Hepatocyte (in vitro differentiated cells): ENCODE measurements at regions not wholly inside any gene's neighbourhood (a gene's known extent, or its start where the extent isn't known, plus 50 kb on each side); places are given as distances from the start of the nearest gene placed in this dataset.

Experiments
- CTCF ChIP-seq: fragments of 200-600 bp; sonication (generic); IDR thresholded peaks from 2 replicates; pipeline ENCODE4 v1.5.1; 2016; ENCODE audit warnings: antibody characterized with exemption, mild to moderate bottlenecking; ENCODE audit not compliant: poor library complexity
- EZH2 ChIP-seq: fragments of 200-600 bp; sonication (generic); IDR thresholded peaks from 2 replicates; pipeline ENCODE4 v1.6.1; 2016; ENCODE audit warnings: antibody characterized with exemption, mild to moderate bottlenecking, borderline replicate concordance

GRCh38 chr21:32834211-32834915 is 62.8 kb upstream of the PAXBP1 start:
- TF ChIP-seq CTCF = no peak
- TF ChIP-seq EZH2 = no peak
